ENCODE measurements at regions not wholly inside any gene's neighbourhood (a gene's known extent, or its start where the extent isn't known, plus 50 kb on each side); places are given as distances from the start of the nearest gene placed in this dataset.
A peak's percentile ranks its signal among the peaks of the same experiment; 100 is the strongest.

- no peak for DNase-seq (ENCODE audit: low read depth in 4 of 4, low spot score in 2 of 4)
These were observed 174.2 kb downstream of the KIF2B start for GRCh38 chr17:53996890-53997289.

GRCh38 chr17:54007855-54008254, 185.1 kb downstream of the KIF2B start:
- no peak for DNase-seq (ENCODE audit: low read depth in 4 of 4, low spot score in 2 of 4)

- no peak for DNase-seq (ENCODE audit: low read depth in 4 of 4, low spot score in 2 of 4)
These were observed 186.8 kb downstream of the KIF2B start for GRCh38 chr17:54009502-54009901.

GRCh38 chr17:54013072-54013471, 190.3 kb downstream of the KIF2B start:
- no peak for DNase-seq (ENCODE audit: low read depth in 4 of 4, low spot score in 2 of 4)

GRCh38 chr17:54015734-54016133, 193.0 kb downstream of the KIF2B start:
- DNase-seq (ENCODE audit: low read depth in 4 of 4, low spot score in 2 of 4): no peak

GRCh38 chr17:54021418-54021817, 198.7 kb downstream of the KIF2B start:
- no peak for DNase-seq (ENCODE audit: low read depth in 4 of 4, low spot score in 2 of 4)

GRCh38 chr17:54028986-54029580, 206.4 kb downstream of the KIF2B start:
- DNase-seq (ENCODE audit: low read depth in 4 of 4, low spot score in 2 of 4): no peak

- DNase-seq (ENCODE audit: low read depth in 4 of 4, low spot score in 2 of 4): no peak
These were observed 207.3 kb downstream of the KIF2B start for GRCh38 chr17:54029986-54030385.

- DNase-seq (ENCODE audit: low read depth in 4 of 4, low spot score in 2 of 4): no peak
These were observed 223.8 kb downstream of the KIF2B start for GRCh38 chr17:54046570-54046969.

- no peak for DNase-seq (ENCODE audit: low read depth in 4 of 4, low spot score in 2 of 4)
These were observed 240.9 kb downstream of the KIF2B start for GRCh38 chr17:54063639-54064038.

- no peak for DNase-seq (ENCODE audit: low read depth in 4 of 4, low spot score in 2 of 4)
These were observed 262.3 kb downstream of the KIF2B start for GRCh38 chr17:54085020-54085419.

- DNase-seq (ENCODE audit: low read depth in 4 of 4, low spot score in 2 of 4): peak in 2 of 4 donors; percentile 3 to 4
These were observed 263.2 kb downstream of the KIF2B start for GRCh38 chr17:54085934-54086333.

- no peak for DNase-seq (ENCODE audit: low read depth in 4 of 4, low spot score in 2 of 4)
These were observed 273.5 kb downstream of the KIF2B start for GRCh38 chr17:54096216-54096615.

- no peak for DNase-seq (ENCODE audit: low read depth in 4 of 4, low spot score in 2 of 4)
These were observed 276.5 kb downstream of the KIF2B start for GRCh38 chr17:54099221-54099620.

- DNase-seq (ENCODE audit: low read depth in 4 of 4, low spot score in 2 of 4): no peak
These were observed 279.5 kb downstream of the KIF2B start for GRCh38 chr17:54102246-54102645.

GRCh38 chr17:54111576-54111975, 288.8 kb downstream of the KIF2B start:
- no peak for DNase-seq (ENCODE audit: low read depth in 4 of 4, low spot score in 2 of 4)

- DNase-seq (ENCODE audit: low read depth in 4 of 4, low spot score in 2 of 4): no peak
These were observed 294.7 kb downstream of the KIF2B start for GRCh38 chr17:54117452-54117851.

GRCh38 chr17:54124456-54124855, 301.7 kb downstream of the KIF2B start:
- DNase-seq (ENCODE audit: low read depth in 4 of 4, low spot score in 2 of 4): no peak

GRCh38 chr17:54153423-54153822, 330.7 kb downstream of the KIF2B start:
- DNase-seq (ENCODE audit: low read depth in 4 of 4, low spot score in 2 of 4): no peak

- no peak for DNase-seq (ENCODE audit: low read depth in 4 of 4, low spot score in 2 of 4)
These were observed 334.8 kb downstream of the KIF2B start for GRCh38 chr17:54157542-54157941.

GRCh38 chr17:54172096-54172984, 349.6 kb downstream of the KIF2B start:
- no peak for DNase-seq (ENCODE audit: low read depth in 4 of 4, low spot score in 2 of 4)

- no peak for DNase-seq (ENCODE audit: low read depth in 4 of 4, low spot score in 2 of 4)
These were observed 350.2 kb downstream of the KIF2B start for GRCh38 chr17:54172985-54173316.

Measured in left renal cortex interstitium (tissue), 4 donors.